ENCODE measurements at regions not wholly inside any gene's neighbourhood (a gene's known extent, or its start where the extent isn't known, plus 50 kb on each side); places are given as distances from the start of the nearest gene placed in this dataset.

GRCh38 chr7:130927564-130927963 is 193.6 kb upstream of the KLF14 start:
- POLR2A ChIA-PET: no interaction called here
- no peaks in the 10 kb centered on the region for H3K36me3 Mint-ChIP-seq
- no peak overlapping the region for H3K4me3 Mint-ChIP-seq
- CTCF ChIA-PET: interaction anchor here (2.6 kb wide), 1 partner anchor 31 kb away, joined by 15 read pairs; no protein-coding TSS in a partner anchor
- DNase-seq (ENCODE audit: low spot score) (no peak), ATAC-seq (no peak)
- no peaks in the 10 kb centered on the region for H3K27me3 Mint-ChIP-seq (ENCODE audit: low read depth)
- H3K9me3 Mint-ChIP-seq: no peaks in the 10 kb centered on the region
- peaks cover 16% of the 10 kb centered on the region for H3K4me1 Mint-ChIP-seq
- TF ChIP-seq ZBTB21 (CRISPR knock-in tag; IDR thresholded peaks at IDR 0.05; ENCODE audit: borderline replicate concordance) (no peak), JAZF1 (CRISPR knock-in tag; IDR thresholded peaks at IDR 0.05) (no peak), ZNF416 (CRISPR knock-in tag; IDR thresholded peaks at IDR 0.05) (no peak), NR1H2 (CRISPR knock-in tag; IDR thresholded peaks at IDR 0.05) (no peak)
- TF ChIP-seq, protein P1, sequence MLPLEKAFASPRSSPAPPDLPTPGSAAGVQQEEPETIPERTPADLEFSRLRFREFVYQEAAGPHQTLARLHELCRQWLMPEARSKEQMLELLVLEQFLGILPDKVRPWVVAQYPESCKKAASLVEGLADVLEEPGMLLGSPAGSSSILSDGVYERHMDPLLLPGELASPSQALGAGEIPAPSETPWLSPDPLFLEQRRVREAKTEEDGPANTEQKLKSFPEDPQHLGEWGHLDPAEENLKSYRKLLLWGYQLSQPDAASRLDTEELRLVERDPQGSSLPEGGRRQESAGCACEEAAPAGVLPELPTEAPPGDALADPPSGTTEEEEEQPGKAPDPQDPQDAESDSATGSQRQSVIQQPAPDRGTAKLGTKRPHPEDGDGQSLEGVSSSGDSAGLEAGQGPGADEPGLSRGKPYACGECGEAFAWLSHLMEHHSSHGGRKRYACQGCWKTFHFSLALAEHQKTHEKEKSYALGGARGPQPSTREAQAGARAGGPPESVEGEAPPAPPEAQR (CRISPR knock-in tag; IDR thresholded peaks at IDR 0.05): no peak
- H3K27ac Mint-ChIP-seq: no peak overlapping the region; the same call in 1 of the 2 replicates

DNA sequence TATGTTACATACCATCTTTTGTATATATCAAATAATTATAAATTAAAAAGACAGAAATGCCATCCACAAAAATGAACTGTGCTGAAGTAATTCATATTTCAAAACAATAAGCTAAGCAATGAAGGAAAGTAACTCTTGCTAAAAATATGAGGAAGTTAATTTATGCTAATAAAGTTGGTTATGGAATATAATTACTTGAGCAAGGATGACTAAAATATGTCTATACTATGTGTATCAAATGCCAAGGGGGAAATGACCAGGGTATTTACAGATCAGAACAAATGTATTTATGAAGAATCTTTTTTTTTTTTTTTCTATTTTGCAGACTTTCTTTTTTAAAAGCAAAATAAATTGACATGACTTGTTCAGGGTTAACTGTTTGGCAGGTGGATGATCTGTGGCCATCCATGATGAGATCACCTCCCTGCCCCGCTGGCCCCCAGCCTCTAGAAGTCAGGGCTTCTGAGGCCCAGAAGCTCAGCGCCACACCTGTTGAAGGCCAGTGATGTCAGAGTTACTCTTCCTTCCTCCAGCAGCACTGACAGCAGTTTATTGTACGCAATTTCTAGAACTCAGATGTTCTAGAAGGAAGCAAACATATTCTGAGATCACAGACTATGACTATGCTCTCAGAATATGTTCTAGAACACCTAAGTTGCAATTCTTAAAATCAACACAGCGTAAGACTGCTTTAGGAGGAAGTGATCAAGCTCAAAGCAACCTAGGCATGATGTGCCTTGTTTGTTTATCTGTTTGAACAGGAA is 196.1 kb upstream of the KLF14 start:
- H3K9me3 Mint-ChIP-seq: no peaks in the 10 kb centered on the region
- peaks cover 10% of the 10 kb centered on the region for H3K4me1 Mint-ChIP-seq
- H3K27ac Mint-ChIP-seq: no peak overlapping the region
- ATAC-seq (no peak), DNase-seq (ENCODE audit: low spot score) (no peak)
- no peaks in the 10 kb centered on the region for H3K36me3 Mint-ChIP-seq
- H3K27me3 Mint-ChIP-seq (ENCODE audit: low read depth): no peaks in the 10 kb centered on the region
- no peak overlapping the region for H3K4me3 Mint-ChIP-seq
- no peak for TF ChIP-seq SOX15 (CRISPR knock-in tag; IDR thresholded peaks at IDR 0.05)
- TF ChIP-seq, protein P2, sequence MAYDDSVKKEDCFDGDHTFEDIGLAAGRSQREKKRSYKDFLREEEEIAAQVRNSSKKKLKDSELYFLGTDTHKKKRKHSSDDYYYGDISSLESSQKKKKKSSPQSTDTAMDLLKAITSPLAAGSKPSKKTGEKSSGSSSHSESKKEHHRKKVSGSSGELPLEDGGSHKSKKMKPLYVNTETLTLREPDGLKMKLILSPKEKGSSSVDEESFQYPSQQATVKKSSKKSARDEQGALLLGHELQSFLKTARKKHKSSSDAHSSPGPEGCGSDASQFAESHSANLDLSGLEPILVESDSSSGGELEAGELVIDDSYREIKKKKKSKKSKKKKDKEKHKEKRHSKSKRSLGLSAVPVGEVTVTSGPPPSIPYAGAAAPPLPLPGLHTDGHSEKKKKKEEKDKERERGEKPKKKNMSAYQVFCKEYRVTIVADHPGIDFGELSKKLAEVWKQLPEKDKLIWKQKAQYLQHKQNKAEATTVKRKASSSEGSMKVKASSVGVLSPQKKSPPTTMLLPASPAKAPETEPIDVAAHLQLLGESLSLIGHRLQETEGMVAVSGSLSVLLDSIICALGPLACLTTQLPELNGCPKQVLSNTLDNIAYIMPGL (CRISPR knock-in tag; IDR thresholded peaks at IDR 0.05): no peak
- TF ChIP-seq ZNF138 (CRISPR knock-in tag; conservative IDR thresholded peaks at IDR 0.05): no peak
- TF ChIP-seq, protein P1 (CRISPR knock-in tag; IDR thresholded peaks at IDR 0.05): no peak
- TF ChIP-seq ZNF219 (CRISPR knock-in tag; IDR thresholded peaks at IDR 0.05; ENCODE audit: borderline replicate concordance): no peak
- TF ChIP-seq USF2 (CRISPR knock-in tag; IDR thresholded peaks at IDR 0.05): no peak
- TF ChIP-seq TCF7 (CRISPR knock-in tag; IDR thresholded peaks at IDR 0.05; ENCODE audit: low read depth): no peak
- TF ChIP-seq FOXK1 (CRISPR knock-in tag; IDR thresholded peaks at IDR 0.05): no peak
- TF ChIP-seq ZNF532 (CRISPR knock-in tag; IDR thresholded peaks at IDR 0.05; ENCODE audit: borderline replicate concordance): no peak
- no peak for TF ChIP-seq GTF2I (CRISPR knock-in tag; conservative IDR thresholded peaks at IDR 0.05)
- TF ChIP-seq NR2C2 (CRISPR knock-in tag; IDR thresholded peaks at IDR 0.05): no peak
- TF ChIP-seq CBFB (CRISPR knock-in tag; IDR thresholded peaks at IDR 0.05; ENCODE audit: low read depth): no peak
- ChIA-PET CTCF (interaction anchor here (0.7 to 3.6 kb wide), 3 partner anchors 33 to 617 kb away, joined by 3 to 19 read pairs (median 3); no protein-coding TSS in a partner anchor), POLR2A (interaction anchor here (0.9 kb wide), 1 partner anchor 8 kb away, joined by 3 read pairs; no protein-coding TSS in a partner anchor)

Data from WTC11 (cell line).